ENCODE measurements at regions not wholly inside any gene's neighbourhood (a gene's known extent, or its start where the extent isn't known, plus 50 kb on each side); places are given as distances from the start of the nearest gene placed in this dataset.

GRCh38 chr10:92755725-92756124 is 66.0 kb downstream of the HHEX start:
- Histone ChIP-seq H3K36me3 (ENCODE audit: control insufficient read depth, insufficient read depth, low read length) (no peaks in the 10 kb centered on the region), H3K4me2 (ENCODE audit: low read length) (no peak overlapping the region), H3K23ac (ENCODE audit: low read length) (no peak overlapping the region), H2BK5ac (ENCODE audit: low read length) (no peak overlapping the region), H4K5ac (ENCODE audit: low read length) (no peak overlapping the region), H3K79me2 (ENCODE audit: control insufficient read depth, insufficient read depth, low read length) (no peaks in the 10 kb centered on the region), H3K27ac (ENCODE audit: low read depth, low read length) (no peak overlapping the region), H4K8ac (ENCODE audit: low read depth, low read length) (peak overlapping the region; percentile 39), H3K4ac (ENCODE audit: low read depth, low read length) (no peak overlapping the region), H3K18ac (ENCODE audit: low read length) (no peak overlapping the region), H2BK120ac (ENCODE audit: low read depth, low read length) (no peak overlapping the region), H3K79me1 (ENCODE audit: low read length) (no peaks in the 10 kb centered on the region), H2AK5ac (ENCODE audit: low read length) (no peak overlapping the region), H3K27me3 (ENCODE audit: insufficient read depth, low read length, poor library complexity) (no peaks in the 10 kb centered on the region), H3K56ac (ENCODE audit: low read length) (no peak overlapping the region), H3K4me1 (ENCODE audit: control insufficient read depth, low read depth, low read length) (no peaks in the 10 kb centered on the region), H3K9ac (ENCODE audit: low read length) (no peak overlapping the region), H3K4me3 (ENCODE audit: low read length) (no peak overlapping the region), H2BK15ac (replicated peaks; ENCODE audit: low read depth) (no peak overlapping the region)
- no CpG with 5 or more reads among the region's 2 CpGs for WGBS (ENCODE audit: extremely low coverage, insufficient coverage, low lambda C conversion rate)
- DNase-seq, result no peak

GRCh38 chr10:92756201-92757065 is 66.7 kb downstream of the HHEX start:
- H3K4me3 ChIP-seq (ENCODE audit: low read length), result no peak overlapping the region
- no peak overlapping the region for H3K4me2 ChIP-seq (ENCODE audit: low read length)
- no peaks in the 10 kb centered on the region for H3K79me2 ChIP-seq (ENCODE audit: control insufficient read depth, insufficient read depth, low read length)
- peak overlapping the region; percentile 65 for H2BK15ac ChIP-seq (replicated peaks; ENCODE audit: low read depth)
- no peaks in the 10 kb centered on the region for H3K27me3 ChIP-seq (ENCODE audit: insufficient read depth, low read length, poor library complexity)
- no peak overlapping the region for H4K8ac ChIP-seq (ENCODE audit: low read depth, low read length)
- H3K36me3 ChIP-seq (ENCODE audit: control insufficient read depth, insufficient read depth, low read length), result no peaks in the 10 kb centered on the region
- H3K18ac ChIP-seq (ENCODE audit: low read length), result no peak overlapping the region
- H3K27ac ChIP-seq (ENCODE audit: low read depth, low read length), result no peak overlapping the region
- H2BK120ac ChIP-seq (ENCODE audit: low read depth, low read length), result no peak overlapping the region
- no peak overlapping the region for H2BK5ac ChIP-seq (ENCODE audit: low read length)
- no peaks in the 10 kb centered on the region for H3K79me1 ChIP-seq (ENCODE audit: low read length)
- no peaks in the 10 kb centered on the region for H3K4me1 ChIP-seq (ENCODE audit: control insufficient read depth, low read depth, low read length)
- peak; percentile 23 for DNase-seq
- no peak overlapping the region for H3K9ac ChIP-seq (ENCODE audit: low read length)
- H4K5ac ChIP-seq (ENCODE audit: low read length), result no peak overlapping the region
- no peak overlapping the region for H3K56ac ChIP-seq (ENCODE audit: low read length)
- H2AK5ac ChIP-seq (ENCODE audit: low read length), result no peak overlapping the region
- no peak overlapping the region for H3K23ac ChIP-seq (ENCODE audit: low read length)
- no CpG with 5 or more reads among the region's 10 CpGs for WGBS (ENCODE audit: extremely low coverage, insufficient coverage, low lambda C conversion rate)
- no peak overlapping the region for H3K4ac ChIP-seq (ENCODE audit: low read depth, low read length)

GRCh38 chr10:92757066-92757710 is 67.4 kb downstream of the HHEX start:
- no peak overlapping the region for H3K27ac ChIP-seq (ENCODE audit: low read depth, low read length)
- no peaks in the 10 kb centered on the region for H3K36me3 ChIP-seq (ENCODE audit: control insufficient read depth, insufficient read depth, low read length)
- H2BK5ac ChIP-seq (ENCODE audit: low read length), result no peak overlapping the region
- no peak overlapping the region for H3K4ac ChIP-seq (ENCODE audit: low read depth, low read length)
- peak overlapping the region; percentile 65 for H2BK15ac ChIP-seq (replicated peaks; ENCODE audit: low read depth)
- no peak overlapping the region for H4K8ac ChIP-seq (ENCODE audit: low read depth, low read length)
- H3K56ac ChIP-seq (ENCODE audit: low read length), result no peak overlapping the region
- no peak overlapping the region for H2AK5ac ChIP-seq (ENCODE audit: low read length)
- no peak overlapping the region for H4K5ac ChIP-seq (ENCODE audit: low read length)
- H3K4me3 ChIP-seq (ENCODE audit: low read length), result no peak overlapping the region
- no peaks in the 10 kb centered on the region for H3K27me3 ChIP-seq (ENCODE audit: insufficient read depth, low read length, poor library complexity)
- no CpG with 5 or more reads among the region's 8 CpGs for WGBS (ENCODE audit: extremely low coverage, insufficient coverage, low lambda C conversion rate)
- DNase-seq, result peak; percentile 65
- no peak overlapping the region for H3K4me2 ChIP-seq (ENCODE audit: low read length)
- H2BK120ac ChIP-seq (ENCODE audit: low read depth, low read length), result no peak overlapping the region
- H3K23ac ChIP-seq (ENCODE audit: low read length), result no peak overlapping the region
- H3K4me1 ChIP-seq (ENCODE audit: control insufficient read depth, low read depth, low read length), result no peaks in the 10 kb centered on the region
- no peaks in the 10 kb centered on the region for H3K79me2 ChIP-seq (ENCODE audit: control insufficient read depth, insufficient read depth, low read length)
- no peaks in the 10 kb centered on the region for H3K79me1 ChIP-seq (ENCODE audit: low read length)
- H3K9ac ChIP-seq (ENCODE audit: low read length), result no peak overlapping the region
- no peak overlapping the region for H3K18ac ChIP-seq (ENCODE audit: low read length)

GRCh38 chr10:92757711-92758104 is 68.0 kb downstream of the HHEX start:
- no peak for DNase-seq
- H2BK15ac ChIP-seq (replicated peaks; ENCODE audit: low read depth), result no peak overlapping the region
- H2BK5ac ChIP-seq (ENCODE audit: low read length), result no peak overlapping the region
- H2AK5ac ChIP-seq (ENCODE audit: low read length), result no peak overlapping the region
- H3K4ac ChIP-seq (ENCODE audit: low read depth, low read length), result no peak overlapping the region
- H3K4me3 ChIP-seq (ENCODE audit: low read length), result no peak overlapping the region
- H3K56ac ChIP-seq (ENCODE audit: low read length), result no peak overlapping the region
- H3K23ac ChIP-seq (ENCODE audit: low read length), result no peak overlapping the region
- no peak overlapping the region for H3K27ac ChIP-seq (ENCODE audit: low read depth, low read length)
- no CpG with 5 or more reads among the region's 3 CpGs for WGBS (ENCODE audit: extremely low coverage, insufficient coverage, low lambda C conversion rate)
- no peak overlapping the region for H3K4me2 ChIP-seq (ENCODE audit: low read length)
- no peaks in the 10 kb centered on the region for H3K4me1 ChIP-seq (ENCODE audit: control insufficient read depth, low read depth, low read length)
- H2BK120ac ChIP-seq (ENCODE audit: low read depth, low read length), result no peak overlapping the region
- H3K79me1 ChIP-seq (ENCODE audit: low read length), result no peaks in the 10 kb centered on the region
- H3K79me2 ChIP-seq (ENCODE audit: control insufficient read depth, insufficient read depth, low read length), result no peaks in the 10 kb centered on the region
- no peak overlapping the region for H4K5ac ChIP-seq (ENCODE audit: low read length)
- H3K9ac ChIP-seq (ENCODE audit: low read length), result no peak overlapping the region
- no peaks in the 10 kb centered on the region for H3K36me3 ChIP-seq (ENCODE audit: control insufficient read depth, insufficient read depth, low read length)
- H4K8ac ChIP-seq (ENCODE audit: low read depth, low read length), result no peak overlapping the region
- no peak overlapping the region for H3K18ac ChIP-seq (ENCODE audit: low read length)
- no peaks in the 10 kb centered on the region for H3K27me3 ChIP-seq (ENCODE audit: insufficient read depth, low read length, poor library complexity)

GRCh38 chr10:92758594-92758993 is 68.8 kb downstream of the HHEX start:
- Histone ChIP-seq H3K9ac (ENCODE audit: low read length) (no peak overlapping the region), H4K5ac (ENCODE audit: low read length) (no peak overlapping the region), H3K4me1 (ENCODE audit: control insufficient read depth, low read depth, low read length) (no peaks in the 10 kb centered on the region), H2BK5ac (ENCODE audit: low read length) (no peak overlapping the region), H3K4ac (ENCODE audit: low read depth, low read length) (no peak overlapping the region), H2AK5ac (ENCODE audit: low read length) (no peak overlapping the region), H3K4me2 (ENCODE audit: low read length) (no peak overlapping the region), H3K79me2 (ENCODE audit: control insufficient read depth, insufficient read depth, low read length) (no peaks in the 10 kb centered on the region), H3K4me3 (ENCODE audit: low read length) (no peak overlapping the region), H3K23ac (ENCODE audit: low read length) (no peak overlapping the region), H3K18ac (ENCODE audit: low read length) (no peak overlapping the region), H3K79me1 (ENCODE audit: low read length) (no peaks in the 10 kb centered on the region), H2BK120ac (ENCODE audit: low read depth, low read length) (no peak overlapping the region), H4K8ac (ENCODE audit: low read depth, low read length) (no peak overlapping the region), H2BK15ac (replicated peaks; ENCODE audit: low read depth) (no peak overlapping the region), H3K36me3 (ENCODE audit: control insufficient read depth, insufficient read depth, low read length) (no peaks in the 10 kb centered on the region), H3K27me3 (ENCODE audit: insufficient read depth, low read length, poor library complexity) (no peaks in the 10 kb centered on the region), H3K56ac (ENCODE audit: low read length) (no peak overlapping the region), H3K27ac (ENCODE audit: low read depth, low read length) (no peak overlapping the region)
- DNase-seq, result no peak
- no CpG with 5 or more reads among the region's 1 CpG for WGBS (ENCODE audit: extremely low coverage, insufficient coverage, low lambda C conversion rate)
